Thyroid gland (tissue), 4 donors: ENCODE measurements at regions not wholly inside any gene's neighbourhood (a gene's known extent, or its start where the extent isn't known, plus 50 kb on each side); places are given as distances from the start of the nearest gene placed in this dataset.

Source experiments
- POLR2A ChIP-seq, 2 donors: fragments of 450-650 bp; IDR thresholded peaks; one replicate each; pipeline ENCODE4 v1.6.1; 2017; ENCODE audit warnings: antibody characterized with exemption in 2 of 2, mild to moderate bottlenecking in 2 of 2, moderate library complexity in 1 of 2
- TF ChIP-seq, protein P1 (sequence below), 6 experiments: fragments of 200-600 bp in 3 of 6; fragments of 450-650 bp in 3 of 6; sonication (generic) in 3 of 6; IDR thresholded peaks; one replicate each; pipeline ENCODE4 v1.5.1; 2016 to 2019; ENCODE audit warnings: antibody characterized with exemption in 6 of 6, mild to moderate bottlenecking in 2 of 6, inconsistent platforms in 1 of 6, moderate library complexity in 1 of 6

DNA sequence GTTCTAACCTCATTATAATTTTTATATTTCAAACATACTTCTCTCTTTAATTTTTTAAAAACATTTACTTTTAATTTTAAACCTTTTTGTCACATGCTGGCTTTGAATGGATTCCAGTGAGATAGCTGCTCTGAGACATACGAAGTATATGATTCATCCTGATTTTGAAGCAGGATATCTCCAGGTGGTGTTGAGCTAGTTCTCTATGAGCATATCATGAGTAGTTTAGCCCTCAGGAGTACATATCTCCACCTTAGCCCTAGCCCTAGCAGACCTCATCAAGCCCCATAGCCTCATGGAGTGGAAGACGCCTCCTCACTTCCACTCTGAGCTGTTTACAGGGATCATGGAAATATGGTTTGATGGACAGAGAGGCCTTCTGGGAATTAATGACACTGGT, 183.2 kb upstream of the C21orf91 start:
- TF ChIP-seq, protein P1, sequence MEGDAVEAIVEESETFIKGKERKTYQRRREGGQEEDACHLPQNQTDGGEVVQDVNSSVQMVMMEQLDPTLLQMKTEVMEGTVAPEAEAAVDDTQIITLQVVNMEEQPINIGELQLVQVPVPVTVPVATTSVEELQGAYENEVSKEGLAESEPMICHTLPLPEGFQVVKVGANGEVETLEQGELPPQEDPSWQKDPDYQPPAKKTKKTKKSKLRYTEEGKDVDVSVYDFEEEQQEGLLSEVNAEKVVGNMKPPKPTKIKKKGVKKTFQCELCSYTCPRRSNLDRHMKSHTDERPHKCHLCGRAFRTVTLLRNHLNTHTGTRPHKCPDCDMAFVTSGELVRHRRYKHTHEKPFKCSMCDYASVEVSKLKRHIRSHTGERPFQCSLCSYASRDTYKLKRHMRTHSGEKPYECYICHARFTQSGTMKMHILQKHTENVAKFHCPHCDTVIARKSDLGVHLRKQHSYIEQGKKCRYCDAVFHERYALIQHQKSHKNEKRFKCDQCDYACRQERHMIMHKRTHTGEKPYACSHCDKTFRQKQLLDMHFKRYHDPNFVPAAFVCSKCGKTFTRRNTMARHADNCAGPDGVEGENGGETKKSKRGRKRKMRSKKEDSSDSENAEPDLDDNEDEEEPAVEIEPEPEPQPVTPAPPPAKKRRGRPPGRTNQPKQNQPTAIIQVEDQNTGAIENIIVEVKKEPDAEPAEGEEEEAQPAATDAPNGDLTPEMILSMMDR (IDR thresholded peaks at IDR 0.05) = no peak
- TF ChIP-seq POLR2A (IDR thresholded peaks at IDR 0.05) = no peak
